ENCODE measurements at regions not wholly inside any gene's neighbourhood (a gene's known extent, or its start where the extent isn't known, plus 50 kb on each side); places are given as distances from the start of the nearest gene placed in this dataset.

DNA sequence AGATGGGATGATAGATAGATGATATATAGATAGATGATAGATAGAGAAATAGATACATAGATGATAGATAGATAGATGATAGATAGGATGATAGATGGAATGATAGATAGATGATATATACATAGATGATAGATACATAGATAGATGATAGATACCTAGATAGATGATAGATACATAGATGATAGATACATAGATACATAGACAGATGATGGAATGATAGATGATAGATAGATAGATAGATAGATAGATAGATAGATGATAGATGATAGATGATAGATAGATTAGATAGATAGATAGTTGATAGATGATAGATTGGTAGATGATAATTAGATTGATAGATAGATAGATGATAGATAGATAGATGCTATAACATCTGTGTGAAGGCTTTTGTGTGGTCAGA is 201.7 kb upstream of the RAB4A start:
- Mint-ChIP-seq H3K4me3 (ENCODE audit: unreplicated experiment) (no peak overlapping the region), H3K9me3 (ENCODE audit: unreplicated experiment) (no peaks in the 10 kb centered on the region), H3K36me3 (ENCODE audit: unreplicated experiment) (no peaks in the 10 kb centered on the region), H3K4me1 (ENCODE audit: unreplicated experiment) (peaks cover 6% of the 10 kb centered on the region), H3K27ac (ENCODE audit: unreplicated experiment) (no peak overlapping the region), H3K27me3 (ENCODE audit: unreplicated experiment) (peaks cover 35% of the 10 kb centered on the region)
- TF ChIP-seq, protein P1, sequence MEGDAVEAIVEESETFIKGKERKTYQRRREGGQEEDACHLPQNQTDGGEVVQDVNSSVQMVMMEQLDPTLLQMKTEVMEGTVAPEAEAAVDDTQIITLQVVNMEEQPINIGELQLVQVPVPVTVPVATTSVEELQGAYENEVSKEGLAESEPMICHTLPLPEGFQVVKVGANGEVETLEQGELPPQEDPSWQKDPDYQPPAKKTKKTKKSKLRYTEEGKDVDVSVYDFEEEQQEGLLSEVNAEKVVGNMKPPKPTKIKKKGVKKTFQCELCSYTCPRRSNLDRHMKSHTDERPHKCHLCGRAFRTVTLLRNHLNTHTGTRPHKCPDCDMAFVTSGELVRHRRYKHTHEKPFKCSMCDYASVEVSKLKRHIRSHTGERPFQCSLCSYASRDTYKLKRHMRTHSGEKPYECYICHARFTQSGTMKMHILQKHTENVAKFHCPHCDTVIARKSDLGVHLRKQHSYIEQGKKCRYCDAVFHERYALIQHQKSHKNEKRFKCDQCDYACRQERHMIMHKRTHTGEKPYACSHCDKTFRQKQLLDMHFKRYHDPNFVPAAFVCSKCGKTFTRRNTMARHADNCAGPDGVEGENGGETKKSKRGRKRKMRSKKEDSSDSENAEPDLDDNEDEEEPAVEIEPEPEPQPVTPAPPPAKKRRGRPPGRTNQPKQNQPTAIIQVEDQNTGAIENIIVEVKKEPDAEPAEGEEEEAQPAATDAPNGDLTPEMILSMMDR (IDR thresholded peaks at IDR 0.05): no peak
- DNase-seq (ENCODE audit: extremely low spot score, unreplicated experiment): no peak

DNA sequence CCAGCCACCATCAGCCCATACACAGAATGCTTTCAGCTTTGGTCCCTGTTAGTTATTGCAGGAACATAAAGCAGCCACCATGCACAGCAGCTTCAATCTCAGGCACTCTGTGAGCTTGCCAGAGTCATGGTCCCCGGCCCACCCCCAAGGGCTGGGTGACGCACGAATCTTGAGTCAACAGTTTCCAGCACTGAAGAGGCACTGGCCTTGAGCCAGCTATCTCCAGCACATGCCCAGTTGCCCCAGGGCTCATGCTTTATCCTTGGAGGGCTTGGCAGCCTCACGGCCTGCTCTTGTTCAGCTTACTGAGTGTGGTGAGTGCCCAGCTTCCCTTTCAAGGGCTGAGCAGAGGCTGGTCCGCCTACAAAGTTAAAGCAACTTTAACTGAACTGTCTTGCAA is 200.7 kb upstream of the RAB4A start:
- Mint-ChIP-seq H3K36me3 (ENCODE audit: unreplicated experiment) (no peaks in the 10 kb centered on the region), H3K9me3 (ENCODE audit: unreplicated experiment) (no peaks in the 10 kb centered on the region), H3K27ac (ENCODE audit: unreplicated experiment) (no peak overlapping the region), H3K27me3 (ENCODE audit: unreplicated experiment) (peaks cover 32% of the 10 kb centered on the region), H3K4me1 (ENCODE audit: unreplicated experiment) (peaks cover 6% of the 10 kb centered on the region), H3K4me3 (ENCODE audit: unreplicated experiment) (no peak overlapping the region)
- TF ChIP-seq, protein P1 (IDR thresholded peaks at IDR 0.05): no peak
- peak; percentile 90 for DNase-seq (ENCODE audit: extremely low spot score, unreplicated experiment)

DNA sequence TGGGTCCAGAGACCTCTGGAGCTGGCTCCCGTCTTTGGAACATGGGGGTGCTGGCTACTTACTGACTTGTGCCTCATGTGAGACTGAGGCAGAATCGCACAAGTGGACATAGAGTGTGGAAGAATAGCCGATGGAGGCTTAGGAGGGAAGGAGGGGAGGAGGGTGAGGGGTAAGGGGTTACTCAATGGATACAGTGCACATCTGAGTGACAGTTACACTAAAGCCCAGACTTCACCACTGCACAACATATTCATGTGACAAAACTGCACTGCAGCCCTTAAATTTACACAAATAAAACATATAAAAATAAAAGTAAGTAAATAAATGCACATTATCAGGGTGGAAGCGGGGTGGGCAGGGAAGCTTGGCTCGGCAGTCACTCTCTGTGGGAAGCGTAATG is 197.7 kb upstream of the RAB4A start:
- Mint-ChIP-seq H3K27me3 (ENCODE audit: unreplicated experiment) (peaks cover 25% of the 10 kb centered on the region), H3K4me3 (ENCODE audit: unreplicated experiment) (no peak overlapping the region), H3K36me3 (ENCODE audit: unreplicated experiment) (no peaks in the 10 kb centered on the region), H3K9me3 (ENCODE audit: unreplicated experiment) (no peaks in the 10 kb centered on the region), H3K4me1 (ENCODE audit: unreplicated experiment) (peaks cover 6% of the 10 kb centered on the region), H3K27ac (ENCODE audit: unreplicated experiment) (no peak overlapping the region)
- no peak for DNase-seq (ENCODE audit: extremely low spot score, unreplicated experiment)
- TF ChIP-seq, protein P1 (IDR thresholded peaks at IDR 0.05): no peak

DNA sequence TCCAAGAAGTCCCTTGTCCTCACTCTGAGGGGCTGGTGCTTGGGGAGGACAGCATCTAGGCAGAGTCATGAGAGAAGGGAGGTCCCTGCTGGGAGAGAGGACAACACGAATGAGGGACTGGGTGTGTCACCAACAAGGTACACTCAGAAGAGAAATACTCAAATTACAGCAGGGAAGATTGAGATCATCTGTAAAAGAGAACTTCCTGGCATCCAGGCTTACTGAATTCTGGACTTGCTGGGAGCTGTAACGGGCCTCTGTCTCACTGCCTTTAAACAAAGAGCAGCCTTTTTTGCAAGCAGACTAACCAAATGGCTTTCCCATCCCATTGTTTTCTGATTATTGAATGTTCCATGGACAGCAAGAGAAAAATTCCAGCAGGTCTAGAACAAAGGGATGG is 195.7 kb upstream of the RAB4A start:
- H3K9me3 Mint-ChIP-seq (ENCODE audit: unreplicated experiment): no peaks in the 10 kb centered on the region
- peaks cover 4% of the 10 kb centered on the region for H3K4me1 Mint-ChIP-seq (ENCODE audit: unreplicated experiment)
- DNase-seq (ENCODE audit: extremely low spot score, unreplicated experiment): no peak
- no peak overlapping the region for H3K27ac Mint-ChIP-seq (ENCODE audit: unreplicated experiment)
- peaks cover 35% of the 10 kb centered on the region for H3K27me3 Mint-ChIP-seq (ENCODE audit: unreplicated experiment)
- no peaks in the 10 kb centered on the region for H3K36me3 Mint-ChIP-seq (ENCODE audit: unreplicated experiment)
- no peak overlapping the region for H3K4me3 Mint-ChIP-seq (ENCODE audit: unreplicated experiment)
- TF ChIP-seq, protein P1 (IDR thresholded peaks at IDR 0.05): no peak

DNA sequence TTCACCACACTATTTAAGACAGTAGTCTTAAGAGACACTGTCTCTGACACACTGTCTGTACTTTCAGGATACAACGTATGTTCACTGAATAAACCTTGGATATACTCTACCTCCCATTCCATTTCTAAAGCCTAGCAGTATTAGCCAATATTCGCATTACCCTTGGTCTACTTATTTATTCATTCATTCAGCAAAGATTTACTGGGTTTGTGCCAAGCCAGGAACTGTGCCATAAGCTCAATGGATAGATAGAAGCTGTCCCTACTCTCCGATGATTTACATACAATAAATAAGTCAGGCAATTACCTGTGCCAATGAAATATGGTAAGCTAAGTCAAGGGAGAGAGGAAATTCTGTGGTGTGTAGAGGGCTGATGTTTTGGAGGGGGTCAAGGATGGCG is 195.2 kb upstream of the RAB4A start:
- TF ChIP-seq, protein P1 (IDR thresholded peaks at IDR 0.05): no peak
- peaks cover 38% of the 10 kb centered on the region for H3K27me3 Mint-ChIP-seq (ENCODE audit: unreplicated experiment)
- no peak overlapping the region for H3K27ac Mint-ChIP-seq (ENCODE audit: unreplicated experiment)
- H3K9me3 Mint-ChIP-seq (ENCODE audit: unreplicated experiment): no peaks in the 10 kb centered on the region
- H3K4me1 Mint-ChIP-seq (ENCODE audit: unreplicated experiment): peaks cover 2% of the 10 kb centered on the region
- H3K36me3 Mint-ChIP-seq (ENCODE audit: unreplicated experiment): no peaks in the 10 kb centered on the region
- H3K4me3 Mint-ChIP-seq (ENCODE audit: unreplicated experiment): no peak overlapping the region
- DNase-seq (ENCODE audit: extremely low spot score, unreplicated experiment): no peak

All from osteocyte (in vitro differentiated cells).